Body of pancreas (tissue), 4 donors: ENCODE measurements at regions not wholly inside any gene's neighbourhood (a gene's known extent, or its start where the extent isn't known, plus 50 kb on each side); places are given as distances from the start of the nearest gene placed in this dataset.

Experiments
- CTCF ChIP-seq, 7 experiments: fragments of 450-650 bp in 4 of 7; fragments of 200-600 bp in 3 of 7; sonication (generic) in 3 of 7; IDR thresholded peaks; one replicate each; pipeline ENCODE4 v1.5.1; 2016 to 2019; ENCODE audit warnings: antibody characterized with exemption in 7 of 7
- POLR2A ChIP-seq, 3 donors: fragments of 450-650 bp; IDR thresholded peaks; one replicate each; pipeline ENCODE4 v1.6.1; 2016; ENCODE audit warnings: antibody characterized with exemption in 3 of 3, mild to moderate bottlenecking in 2 of 3

- TF ChIP-seq CTCF (IDR thresholded peaks at IDR 0.05), result no peak
- TF ChIP-seq POLR2A (IDR thresholded peaks at IDR 0.05), result no peak
These were observed 184.0 kb upstream of the SYT1 start for GRCh38 chr12:78680596-78680995.
